Peyer's patch (tissue), 4 donors: ENCODE measurements at regions not wholly inside any gene's neighbourhood (a gene's known extent, or its start where the extent isn't known, plus 50 kb on each side); places are given as distances from the start of the nearest gene placed in this dataset.
A peak's percentile ranks its signal among the peaks of the same experiment; 100 is the strongest.

Source experiments
- POLR2A ChIP-seq, 2 donors: fragments of 450-650 bp; IDR thresholded peaks; one replicate each; pipeline ENCODE4 v1.5.1; 2017; ENCODE audit warnings: antibody characterized with exemption in 2 of 2, mild to moderate bottlenecking in 2 of 2, moderate library complexity in 2 of 2
- TF ChIP-seq, protein P1 (sequence below), 6 experiments: fragments of 450-650 bp in 4 of 6; fragments of 200-600 bp in 2 of 6; sonication (generic) in 1 of 6; IDR thresholded peaks; one replicate each; pipeline ENCODE4 v1.5.1; 2017 to 2019; ENCODE audit warnings: antibody characterized with exemption in 6 of 6, mild to moderate bottlenecking in 3 of 6, moderate library complexity in 1 of 6

DNA sequence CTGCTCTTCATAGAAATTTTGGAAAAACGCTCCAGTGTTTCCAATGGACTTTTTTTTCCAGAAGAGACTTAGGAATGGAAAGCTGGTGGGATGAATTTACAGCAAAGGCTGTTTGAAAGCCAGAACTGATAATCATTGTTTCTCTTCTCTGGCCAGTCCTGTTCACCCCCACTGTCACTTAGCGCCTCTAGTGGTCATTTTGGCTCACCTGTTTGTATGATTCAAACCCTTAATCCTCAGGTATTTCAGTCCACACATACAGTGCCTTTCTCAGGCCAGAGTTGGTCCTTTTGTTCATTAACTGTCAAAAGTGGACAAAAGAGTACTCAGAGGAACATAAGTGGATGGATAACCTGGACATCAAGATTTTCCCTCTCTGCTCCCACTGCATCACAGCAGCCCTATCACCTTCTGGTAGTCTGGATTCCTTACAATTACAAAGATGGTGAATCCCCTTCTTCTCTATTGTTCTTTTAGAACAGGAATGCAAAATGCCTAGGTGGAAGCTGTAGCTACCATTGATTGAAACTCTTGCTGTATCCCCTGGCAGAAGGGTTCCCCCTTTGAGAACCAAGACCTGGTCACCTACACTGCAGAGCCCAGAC is 177.6 kb upstream of the OLFM3 start:
- TF ChIP-seq, protein P1, sequence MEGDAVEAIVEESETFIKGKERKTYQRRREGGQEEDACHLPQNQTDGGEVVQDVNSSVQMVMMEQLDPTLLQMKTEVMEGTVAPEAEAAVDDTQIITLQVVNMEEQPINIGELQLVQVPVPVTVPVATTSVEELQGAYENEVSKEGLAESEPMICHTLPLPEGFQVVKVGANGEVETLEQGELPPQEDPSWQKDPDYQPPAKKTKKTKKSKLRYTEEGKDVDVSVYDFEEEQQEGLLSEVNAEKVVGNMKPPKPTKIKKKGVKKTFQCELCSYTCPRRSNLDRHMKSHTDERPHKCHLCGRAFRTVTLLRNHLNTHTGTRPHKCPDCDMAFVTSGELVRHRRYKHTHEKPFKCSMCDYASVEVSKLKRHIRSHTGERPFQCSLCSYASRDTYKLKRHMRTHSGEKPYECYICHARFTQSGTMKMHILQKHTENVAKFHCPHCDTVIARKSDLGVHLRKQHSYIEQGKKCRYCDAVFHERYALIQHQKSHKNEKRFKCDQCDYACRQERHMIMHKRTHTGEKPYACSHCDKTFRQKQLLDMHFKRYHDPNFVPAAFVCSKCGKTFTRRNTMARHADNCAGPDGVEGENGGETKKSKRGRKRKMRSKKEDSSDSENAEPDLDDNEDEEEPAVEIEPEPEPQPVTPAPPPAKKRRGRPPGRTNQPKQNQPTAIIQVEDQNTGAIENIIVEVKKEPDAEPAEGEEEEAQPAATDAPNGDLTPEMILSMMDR (IDR thresholded peaks at IDR 0.05), result peak in 4 of 6 experiments; percentile 23 to 54 (median 44)
- no peak for TF ChIP-seq POLR2A (IDR thresholded peaks at IDR 0.05)
